Stimulated activated effector memory CD8-positive, alpha-beta T cell treated with anti-CD3 and anti-CD28 coated beads, Interleukin-12 subunit alpha, Interleukin-12 subunit beta, amount 100 ng/mL, for 72 hours (primary cell): ENCODE measurements at regions not wholly inside any gene's neighbourhood (a gene's known extent, or its start where the extent isn't known, plus 50 kb on each side); places are given as distances from the start of the nearest gene placed in this dataset.
"Not testable (repeated sequence)": the region's sequence is repeated elsewhere in the genome, so short reads cannot be mapped to it uniquely, and the experiment has no call there.

ENCODE experiments used
- ATAC-seq: fragments of 150-1000 bp; cut with Tn5 transposase; 2 replicates; pipeline ENCODE4 v1.10.0; 2021
- DNase-seq, 2 donors: peaks; one replicate each; pipeline ENCODE4 v3.0.0; 2021 to 2022; ENCODE audit warnings: low spot score in 2 of 2
- H3K27ac Mint-ChIP-seq: one replicate; pipeline ENCODE4 v1.8.0; 2022; ENCODE audit warnings: mild to moderate bottlenecking, mixed read lengths
- H3K36me3 Mint-ChIP-seq: one replicate; pipeline ENCODE4 v1.8.0; 2022; ENCODE audit warnings: mild to moderate bottlenecking, mixed read lengths
- H3K4me1 Mint-ChIP-seq: one replicate; pipeline ENCODE4 v1.8.0; 2022; ENCODE audit warnings: mixed read lengths
- H3K4me3 Mint-ChIP-seq: one replicate; pipeline ENCODE4 v1.8.0; 2022; ENCODE audit warnings: mild to moderate bottlenecking, mixed read lengths
- H3K9me3 Mint-ChIP-seq: one replicate; pipeline ENCODE4 v1.8.0; 2022; ENCODE audit warnings: mixed read lengths

GRCh38 chr14:23727566-23728335 lies 91.6 kb downstream of the DHRS2 start:
- Mint-ChIP-seq H3K9me3 (no peaks in the 10 kb centered on the region), H3K4me3 (no peak overlapping the region), H3K4me1 (no peaks in the 10 kb centered on the region), H3K36me3 (no peaks in the 10 kb centered on the region), H3K27ac (no peak overlapping the region)
- no peak for DNase-seq
- peak; percentile 57 for ATAC-seq

GRCh38 chr14:23728791-23729190 lies 92.6 kb downstream of the DHRS2 start:
- H3K4me3 Mint-ChIP-seq = no peak overlapping the region
- H3K27ac Mint-ChIP-seq = no peak overlapping the region
- ATAC-seq (no peak), DNase-seq (no peak)
- H3K9me3 Mint-ChIP-seq = no peaks in the 10 kb centered on the region
- H3K4me1 Mint-ChIP-seq = no peaks in the 10 kb centered on the region
- no peaks in the 10 kb centered on the region for H3K36me3 Mint-ChIP-seq

- DNase-seq (no peak), ATAC-seq (no peak)
- Mint-ChIP-seq H3K4me1 (no peaks in the 10 kb centered on the region), H3K4me3 (no peak overlapping the region), H3K36me3 (no peaks in the 10 kb centered on the region), H3K27ac (no peak overlapping the region), H3K9me3 (no peaks in the 10 kb centered on the region)
Observed at GRCh38 chr14:23729720-23730387, 93.7 kb downstream of the DHRS2 start.

GRCh38 chr14:23735394-23735793 lies 99.2 kb downstream of the DHRS2 start:
- ATAC-seq = no peak
- no peak for DNase-seq
- H3K4me3 Mint-ChIP-seq = no peak overlapping the region
- no peaks in the 10 kb centered on the region for H3K4me1 Mint-ChIP-seq
- H3K27ac Mint-ChIP-seq = no peak overlapping the region
- peaks cover 3% of the 10 kb centered on the region for H3K9me3 Mint-ChIP-seq
- H3K36me3 Mint-ChIP-seq = no peaks in the 10 kb centered on the region

GRCh38 chr14:23744368-23744767 lies 108.2 kb downstream of the DHRS2 start:
- H3K27ac Mint-ChIP-seq, H3K9me3 Mint-ChIP-seq, H3K4me1 Mint-ChIP-seq, H3K36me3 Mint-ChIP-seq, ATAC-seq, DNase-seq, H3K4me3 Mint-ChIP-seq: not testable (repeated sequence)

GRCh38 chr14:23750357-23750756 lies 114.2 kb downstream of the DHRS2 start:
- Mint-ChIP-seq H3K9me3 (no peaks in the 10 kb centered on the region), H3K36me3 (no peaks in the 10 kb centered on the region), H3K4me3 (no peak overlapping the region), H3K4me1 (peaks cover 4% of the 10 kb centered on the region), H3K27ac (no peak overlapping the region)
- DNase-seq = no peak
- no peak for ATAC-seq

- H3K27ac Mint-ChIP-seq = no peak overlapping the region
- no peaks in the 10 kb centered on the region for H3K4me1 Mint-ChIP-seq
- no peaks in the 10 kb centered on the region for H3K9me3 Mint-ChIP-seq
- H3K4me3 Mint-ChIP-seq = no peak overlapping the region
- no peaks in the 10 kb centered on the region for H3K36me3 Mint-ChIP-seq
- ATAC-seq (no peak), DNase-seq (no peak)
Observed at GRCh38 chr14:23751616-23752015, 115.5 kb downstream of the DHRS2 start.

- Mint-ChIP-seq H3K9me3 (no peaks in the 10 kb centered on the region), H3K36me3 (no peaks in the 10 kb centered on the region), H3K4me3 (no peak overlapping the region), H3K4me1 (no peaks in the 10 kb centered on the region), H3K27ac (no peak overlapping the region)
- ATAC-seq (no peak), DNase-seq (no peak)
Observed at GRCh38 chr14:23763394-23763793, 127.2 kb downstream of the DHRS2 start.

- Mint-ChIP-seq H3K9me3 (no peaks in the 10 kb centered on the region), H3K4me1 (no peaks in the 10 kb centered on the region), H3K4me3 (no peak overlapping the region), H3K36me3 (no peaks in the 10 kb centered on the region), H3K27ac (no peak overlapping the region)
- DNase-seq = no peak
- ATAC-seq = no peak
Observed at GRCh38 chr14:23766737-23767401, 130.7 kb downstream of the DHRS2 start.

- not testable (repeated sequence) for H3K27ac Mint-ChIP-seq, H3K9me3 Mint-ChIP-seq, H3K4me3 Mint-ChIP-seq, DNase-seq, H3K4me1 Mint-ChIP-seq, ATAC-seq, H3K36me3 Mint-ChIP-seq
Observed at GRCh38 chr14:23769221-23769728, 133.1 kb downstream of the DHRS2 start.

- Mint-ChIP-seq H3K4me3 (no peak overlapping the region), H3K4me1 (no peaks in the 10 kb centered on the region), H3K27ac (no peak overlapping the region), H3K36me3 (no peaks in the 10 kb centered on the region), H3K9me3 (no peaks in the 10 kb centered on the region)
- DNase-seq (no peak), ATAC-seq (no peak)
Observed at GRCh38 chr14:23773981-23774380, 137.8 kb downstream of the DHRS2 start.

GRCh38 chr14:23776296-23776695 lies 140.1 kb downstream of the DHRS2 start:
- Mint-ChIP-seq H3K4me3 (no peak overlapping the region), H3K9me3 (no peaks in the 10 kb centered on the region), H3K27ac (no peak overlapping the region), H3K36me3 (no peaks in the 10 kb centered on the region), H3K4me1 (no peaks in the 10 kb centered on the region)
- DNase-seq (no peak), ATAC-seq (no peak)

- Mint-ChIP-seq H3K27ac (no peak overlapping the region), H3K9me3 (no peaks in the 10 kb centered on the region), H3K4me3 (no peak overlapping the region), H3K4me1 (no peaks in the 10 kb centered on the region), H3K36me3 (no peaks in the 10 kb centered on the region)
- no peak for ATAC-seq
- DNase-seq = no peak
Observed at GRCh38 chr14:23785208-23785607, 149.0 kb downstream of the DHRS2 start.

GRCh38 chr14:23787436-23787835 lies 151.3 kb downstream of the DHRS2 start:
- H3K36me3 Mint-ChIP-seq = no peaks in the 10 kb centered on the region
- DNase-seq (no peak), ATAC-seq (no peak)
- H3K27ac Mint-ChIP-seq = no peak overlapping the region
- H3K4me3 Mint-ChIP-seq = no peak overlapping the region
- no peaks in the 10 kb centered on the region for H3K4me1 Mint-ChIP-seq
- no peaks in the 10 kb centered on the region for H3K9me3 Mint-ChIP-seq

- Mint-ChIP-seq H3K4me3 (no peak overlapping the region), H3K27ac (no peak overlapping the region), H3K4me1 (no peaks in the 10 kb centered on the region), H3K9me3 (no peaks in the 10 kb centered on the region), H3K36me3 (no peaks in the 10 kb centered on the region)
- DNase-seq = no peak
- ATAC-seq = no peak
Observed at GRCh38 chr14:23789696-23790095, 153.5 kb downstream of the DHRS2 start.

GRCh38 chr14:23793532-23793931 lies 157.4 kb downstream of the DHRS2 start:
- Mint-ChIP-seq H3K36me3 (no peaks in the 10 kb centered on the region), H3K27ac (no peak overlapping the region), H3K4me3 (no peak overlapping the region), H3K4me1 (no peaks in the 10 kb centered on the region), H3K9me3 (no peaks in the 10 kb centered on the region)
- ATAC-seq (no peak), DNase-seq (no peak)
